GM21381 (cell line): ENCODE measurements at regions not wholly inside any gene's neighbourhood (a gene's known extent, or its start where the extent isn't known, plus 50 kb on each side); places are given as distances from the start of the nearest gene placed in this dataset.

Experiments
- ATAC-seq: cut with Tn5 transposase; IDR thresholded peaks from one replicate; pipeline ENCODE4 v1.9.1; 2021; ENCODE audit warnings: mild to moderate bottlenecking, moderate library complexity; ENCODE audit not compliant: unreplicated experiment

DNA sequence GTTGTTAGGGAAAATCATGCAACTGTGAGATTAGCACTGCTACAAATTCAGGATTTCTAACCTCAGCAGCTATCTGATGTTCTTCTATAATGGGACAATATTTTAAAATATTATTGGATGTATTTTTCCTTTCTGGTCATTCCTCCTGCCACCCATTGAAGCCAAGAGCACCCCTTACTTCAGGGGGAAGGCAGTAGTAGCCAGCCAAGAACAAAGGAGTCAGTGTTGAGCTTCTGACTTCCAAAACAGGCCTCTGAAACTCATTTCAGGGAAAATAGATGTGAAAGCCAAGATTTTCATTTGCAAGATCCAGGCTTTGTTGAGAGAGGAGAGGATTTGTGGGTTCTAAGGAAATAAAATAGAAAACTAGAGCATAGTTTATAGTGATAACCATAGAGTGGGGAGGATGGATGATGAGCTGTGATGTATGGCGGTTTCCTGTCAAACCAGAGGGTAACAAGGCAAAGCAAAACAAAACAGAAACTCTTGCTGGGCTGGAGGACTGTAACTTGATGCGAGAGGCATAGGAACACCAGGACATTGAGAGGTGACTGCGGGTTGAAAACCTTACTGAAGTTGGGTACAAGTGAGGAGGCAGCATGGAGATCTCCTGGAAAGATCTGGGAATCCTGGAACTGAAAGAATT lies 173.7 kb upstream of the LEF1 start:
- ATAC-seq = no peak

- no peak for ATAC-seq
Measured at GRCh38 chr4:108337923-108338322, 169.2 kb upstream of the LEF1 start.

GRCh38 chr4:108336076-108336475 lies 167.3 kb upstream of the LEF1 start:
- ATAC-seq = no peak

DNA sequence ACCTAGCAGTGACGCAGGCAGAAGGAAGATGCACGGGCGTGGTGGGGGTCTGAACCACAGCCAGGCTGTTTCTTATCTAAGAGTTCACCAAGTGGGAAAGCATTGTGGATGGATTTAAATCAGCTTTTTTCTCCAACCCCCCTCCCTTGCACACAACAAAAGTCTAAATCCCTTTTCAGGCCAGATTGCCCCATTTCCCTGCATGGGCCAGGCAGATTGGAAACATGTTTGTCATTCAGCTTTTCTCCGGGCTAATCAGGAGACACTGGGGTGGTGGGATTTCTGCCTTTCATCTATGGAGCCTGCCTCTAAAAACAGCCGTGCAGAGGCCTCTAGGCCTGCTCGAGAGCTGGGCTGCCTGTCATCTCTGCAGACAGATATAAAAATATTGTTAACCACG lies 166.3 kb upstream of the LEF1 start:
- no peak for ATAC-seq

DNA sequence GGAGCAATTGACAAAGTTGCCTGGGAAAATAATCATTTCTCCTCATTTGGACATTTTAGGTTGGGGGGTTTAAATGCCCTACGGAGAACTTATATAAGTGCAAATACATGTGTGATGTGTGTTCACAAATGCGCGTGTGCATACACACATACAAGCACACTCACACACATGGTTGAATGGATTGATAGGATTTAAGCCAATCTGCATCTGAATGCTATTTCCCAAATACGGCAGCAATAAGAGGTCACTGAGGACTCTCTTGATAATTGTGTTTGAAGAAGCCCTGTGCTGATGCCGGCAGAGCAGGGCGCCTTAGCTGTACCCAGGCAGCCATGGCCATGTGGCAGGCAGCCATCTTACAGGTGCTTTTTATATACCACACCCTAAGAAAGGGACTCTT lies 165.3 kb upstream of the LEF1 start:
- ATAC-seq = no peak

- no peak for ATAC-seq
Measured at GRCh38 chr4:108333353-108333942, 164.7 kb upstream of the LEF1 start.

- ATAC-seq = no peak
Measured at GRCh38 chr4:108331905-108332632, 163.3 kb upstream of the LEF1 start.

DNA sequence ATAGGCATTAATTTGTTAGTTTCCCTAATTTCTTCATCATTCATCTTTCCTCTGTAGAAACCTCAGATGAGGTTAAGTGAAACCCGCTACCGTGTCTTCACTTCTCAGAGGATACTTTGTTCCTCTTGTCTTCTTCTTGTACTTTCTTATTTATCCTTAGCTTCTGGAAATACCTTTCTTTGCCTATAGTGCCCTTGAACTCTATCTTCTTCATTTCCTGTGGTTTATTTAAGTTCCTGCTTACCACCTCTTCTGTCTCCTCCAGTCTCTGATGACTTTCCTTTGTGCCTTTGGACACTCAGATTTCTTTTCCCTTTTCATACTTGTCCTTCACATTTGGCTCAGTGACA lies 159.6 kb upstream of the LEF1 start:
- ATAC-seq = no peak

DNA sequence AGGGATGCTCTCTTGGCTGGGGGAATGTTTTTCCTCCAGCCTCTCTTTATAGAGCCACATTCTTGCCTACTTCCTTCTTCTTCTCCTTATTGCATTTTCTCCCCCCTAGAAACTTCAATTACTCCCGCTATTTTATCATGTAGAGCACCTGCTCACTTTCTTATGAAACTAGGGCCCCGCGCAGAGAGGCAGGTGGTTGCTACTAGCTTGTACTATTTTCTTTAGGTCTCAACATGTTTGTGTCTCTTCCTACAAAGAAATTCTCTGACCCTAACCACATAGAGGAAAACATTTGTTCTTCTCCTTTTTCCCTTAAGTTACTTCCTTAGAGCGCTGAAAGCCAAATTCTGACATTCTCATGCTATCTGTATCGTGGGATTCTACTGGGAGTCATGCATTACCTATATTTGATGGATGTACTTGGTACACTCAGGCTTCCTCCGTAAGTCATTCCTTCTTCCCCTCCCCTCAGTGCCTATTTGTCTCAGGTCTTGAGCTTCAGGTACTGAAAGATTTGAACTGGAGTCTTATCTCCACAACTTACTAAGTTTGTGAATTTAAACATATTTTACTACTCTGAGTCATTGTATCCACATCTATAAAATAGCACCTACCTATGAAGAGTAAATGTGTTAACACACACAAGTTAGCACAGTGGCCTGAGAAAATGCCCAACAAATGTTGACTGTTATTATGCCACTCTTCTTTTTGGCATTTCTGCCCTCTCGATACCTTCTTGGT lies 159.1 kb upstream of the LEF1 start:
- no peak for ATAC-seq

GRCh38 chr4:108325561-108325960 lies 156.8 kb upstream of the LEF1 start:
- no peak for ATAC-seq

- no peak for ATAC-seq
Measured at GRCh38 chr4:108324450-108324849, 155.7 kb upstream of the LEF1 start.

DNA sequence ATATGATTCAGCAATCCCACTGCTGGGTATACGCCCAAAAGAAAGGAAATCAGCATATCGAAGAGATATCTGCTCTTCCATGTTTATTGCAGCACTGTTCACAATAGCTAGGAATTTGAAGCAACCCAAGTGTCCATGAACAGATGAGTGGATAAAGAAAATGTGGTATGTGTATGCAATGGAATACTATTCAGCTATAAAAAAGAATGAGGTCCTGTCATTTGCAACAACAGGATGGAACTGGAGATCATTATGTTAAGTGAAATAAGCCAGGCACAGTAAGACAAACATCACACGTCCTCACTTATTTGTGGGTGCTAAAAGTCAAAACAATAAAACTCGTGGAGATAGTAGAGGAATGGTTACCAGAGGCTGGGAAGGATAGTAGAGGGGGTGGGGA lies 153.8 kb upstream of the LEF1 start:
- no peak for ATAC-seq

GRCh38 chr4:108320061-108320460 lies 151.3 kb upstream of the LEF1 start:
- ATAC-seq = no peak

DNA sequence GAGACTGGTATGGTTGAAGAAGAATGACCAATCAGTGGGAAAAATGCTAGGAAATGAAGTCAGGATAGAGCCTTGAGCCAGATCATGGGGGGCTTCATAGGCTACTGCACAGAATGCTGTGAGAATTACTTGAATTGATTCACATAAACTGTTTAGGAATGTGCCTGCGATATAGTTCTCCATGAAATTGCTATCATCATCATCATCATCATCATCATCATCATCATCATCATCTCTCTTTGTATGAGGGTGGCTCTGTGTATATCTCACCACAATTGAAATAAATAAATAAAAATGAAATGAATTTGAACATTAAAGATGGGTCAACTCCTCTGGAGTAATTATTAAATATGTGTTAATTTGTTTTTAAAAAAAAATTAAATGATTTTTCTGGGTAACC lies 148.6 kb upstream of the LEF1 start:
- no peak for ATAC-seq

DNA sequence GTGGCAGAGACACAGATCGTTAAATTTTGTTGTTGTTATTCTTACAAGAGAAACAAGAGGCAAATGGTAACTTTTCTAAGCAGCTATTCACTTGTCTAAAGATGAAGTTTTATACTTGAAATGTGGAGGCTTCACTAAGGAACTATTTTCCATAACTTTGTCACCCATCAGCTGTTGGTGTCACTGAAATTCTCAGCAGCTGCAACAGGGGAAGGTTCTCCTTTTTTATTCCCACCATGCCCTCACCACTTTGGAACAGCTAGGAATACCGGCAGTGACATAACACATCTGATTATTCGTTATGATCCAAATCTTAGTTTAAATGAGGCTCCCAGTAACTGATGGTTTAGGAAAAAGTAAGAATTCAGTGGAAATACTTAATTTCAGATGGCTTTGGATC lies 147.0 kb upstream of the LEF1 start:
- no peak for ATAC-seq

- ATAC-seq = no peak
Measured at GRCh38 chr4:108314900-108315589, 146.3 kb upstream of the LEF1 start.

GRCh38 chr4:108313546-108314339 lies 145.0 kb upstream of the LEF1 start:
- ATAC-seq = no peak

DNA sequence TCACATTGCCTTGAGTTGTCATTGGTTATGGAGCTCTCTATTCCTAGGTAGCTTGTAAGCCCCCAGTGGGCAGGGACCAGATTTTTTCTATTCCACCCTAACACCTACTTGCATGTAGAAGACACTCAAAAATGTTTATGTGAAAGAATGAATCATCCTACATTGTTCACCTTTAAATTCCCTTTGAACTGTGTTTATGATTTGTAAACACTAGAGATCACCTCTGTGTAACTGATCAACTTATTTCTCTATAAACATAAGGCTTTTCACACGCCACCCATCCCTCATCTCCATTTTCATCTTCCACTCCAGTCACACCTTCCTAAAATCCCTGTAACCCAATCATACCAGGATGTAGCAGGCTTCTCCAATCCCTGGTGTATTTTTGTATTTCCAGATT lies 142.6 kb upstream of the LEF1 start:
- ATAC-seq = no peak

DNA sequence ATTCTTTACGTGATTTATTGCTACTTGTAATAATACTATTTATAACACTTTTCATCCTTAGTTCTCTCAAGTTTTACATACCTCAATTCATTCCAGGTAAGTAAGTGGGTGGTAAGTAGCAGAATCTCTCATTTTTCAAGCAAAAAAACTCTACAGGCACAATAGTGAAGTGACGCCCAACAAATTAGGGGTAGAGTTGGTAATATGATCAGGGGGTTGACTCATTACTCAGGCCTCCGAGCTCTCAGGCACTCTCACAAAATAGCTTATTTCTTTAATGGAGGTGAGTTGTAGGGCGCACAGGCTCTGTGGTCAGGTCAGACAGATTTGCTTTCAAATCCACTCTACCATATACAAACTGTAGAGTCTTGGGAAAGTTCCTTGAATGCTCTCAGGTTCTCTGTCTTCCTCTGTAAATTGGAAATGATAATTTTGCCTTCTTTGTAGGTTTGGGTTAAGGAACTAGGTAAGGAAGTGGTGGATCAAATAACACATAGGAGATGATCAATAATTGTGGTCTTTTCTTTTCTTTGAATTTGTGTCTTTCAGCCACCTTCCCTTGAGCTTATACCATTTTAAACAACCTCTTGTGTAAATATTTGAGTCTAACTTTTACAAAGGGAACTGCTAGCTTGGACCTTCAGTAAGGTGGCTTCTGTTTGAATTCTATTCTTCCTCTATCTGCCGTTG lies 134.9 kb upstream of the LEF1 start:
- ATAC-seq = no peak
